Nephron progenitor cell (in vitro differentiated cells): ENCODE measurements at regions not wholly inside any gene's neighbourhood (a gene's known extent, or its start where the extent isn't known, plus 50 kb on each side); places are given as distances from the start of the nearest gene placed in this dataset.
"Not testable (repeated sequence)": the region's sequence is repeated elsewhere in the genome, so short reads cannot be mapped to it uniquely, and the experiment has no call there.

Source experiments
- DNase-seq: peaks from one replicate; pipeline ENCODE4 v3.0.0; 2021
- H3K27ac Mint-ChIP-seq: 2 replicates; pipeline ENCODE4 v1.8.0; 2021; ENCODE audit warnings: mild to moderate bottlenecking, moderate library complexity, mixed read lengths
- H3K27me3 Mint-ChIP-seq: 2 replicates; pipeline ENCODE4 v1.8.0; 2021; ENCODE audit warnings: mild to moderate bottlenecking, low read depth, mixed read lengths; ENCODE audit not compliant: poor library complexity
- H3K36me3 Mint-ChIP-seq: 2 replicates; pipeline ENCODE4 v1.8.0; 2021; ENCODE audit warnings: low read depth, mixed read lengths
- H3K4me1 Mint-ChIP-seq: 2 replicates; pipeline ENCODE4 v1.8.0; 2021; ENCODE audit warnings: mixed read lengths
- H3K4me3 Mint-ChIP-seq: 2 replicates; pipeline ENCODE4 v1.8.0; 2021; ENCODE audit warnings: mild to moderate bottlenecking, moderate library complexity, mixed read lengths
- H3K9me3 Mint-ChIP-seq: 2 replicates; pipeline ENCODE4 v1.8.0; 2021; ENCODE audit warnings: mild to moderate bottlenecking, moderate library complexity, mixed read lengths
- TF ChIP-seq, protein P1 (sequence below): fragments of 200-600 bp; sonication (generic); IDR thresholded peaks from 2 replicates; pipeline ENCODE4 v1.5.0; 2021; ENCODE audit warnings: antibody characterized with exemption

DNA sequence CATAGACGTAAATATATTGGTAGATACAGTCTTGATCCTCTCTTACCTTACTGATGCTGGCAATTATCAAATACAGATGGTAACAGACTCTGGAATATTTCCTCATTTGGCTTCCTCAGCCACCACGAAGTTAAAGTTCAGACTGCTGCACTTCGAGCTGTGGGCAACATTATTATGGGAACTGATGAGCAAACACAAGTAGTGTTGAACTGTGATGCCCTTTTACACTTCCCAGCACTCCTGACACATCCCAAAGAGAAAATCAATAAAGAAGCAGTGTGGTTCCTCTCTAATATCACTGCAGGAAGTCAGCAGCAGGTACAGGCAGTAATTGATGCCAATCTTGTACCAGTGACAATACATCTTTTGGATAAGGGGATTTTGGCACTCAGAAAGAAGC lies 162.7 kb upstream of the NT5E start:
- TF ChIP-seq, protein P1, sequence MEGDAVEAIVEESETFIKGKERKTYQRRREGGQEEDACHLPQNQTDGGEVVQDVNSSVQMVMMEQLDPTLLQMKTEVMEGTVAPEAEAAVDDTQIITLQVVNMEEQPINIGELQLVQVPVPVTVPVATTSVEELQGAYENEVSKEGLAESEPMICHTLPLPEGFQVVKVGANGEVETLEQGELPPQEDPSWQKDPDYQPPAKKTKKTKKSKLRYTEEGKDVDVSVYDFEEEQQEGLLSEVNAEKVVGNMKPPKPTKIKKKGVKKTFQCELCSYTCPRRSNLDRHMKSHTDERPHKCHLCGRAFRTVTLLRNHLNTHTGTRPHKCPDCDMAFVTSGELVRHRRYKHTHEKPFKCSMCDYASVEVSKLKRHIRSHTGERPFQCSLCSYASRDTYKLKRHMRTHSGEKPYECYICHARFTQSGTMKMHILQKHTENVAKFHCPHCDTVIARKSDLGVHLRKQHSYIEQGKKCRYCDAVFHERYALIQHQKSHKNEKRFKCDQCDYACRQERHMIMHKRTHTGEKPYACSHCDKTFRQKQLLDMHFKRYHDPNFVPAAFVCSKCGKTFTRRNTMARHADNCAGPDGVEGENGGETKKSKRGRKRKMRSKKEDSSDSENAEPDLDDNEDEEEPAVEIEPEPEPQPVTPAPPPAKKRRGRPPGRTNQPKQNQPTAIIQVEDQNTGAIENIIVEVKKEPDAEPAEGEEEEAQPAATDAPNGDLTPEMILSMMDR: no peak
- Mint-ChIP-seq H3K9me3 (peaks cover 14% of the 10 kb centered on the region), H3K36me3 (no peaks in the 10 kb centered on the region), H3K27ac (no peak overlapping the region), H3K4me3 (no peak overlapping the region), H3K27me3 (peaks cover 4% of the 10 kb centered on the region), H3K4me1 (no peaks in the 10 kb centered on the region)
- DNase-seq: no peak

DNA sequence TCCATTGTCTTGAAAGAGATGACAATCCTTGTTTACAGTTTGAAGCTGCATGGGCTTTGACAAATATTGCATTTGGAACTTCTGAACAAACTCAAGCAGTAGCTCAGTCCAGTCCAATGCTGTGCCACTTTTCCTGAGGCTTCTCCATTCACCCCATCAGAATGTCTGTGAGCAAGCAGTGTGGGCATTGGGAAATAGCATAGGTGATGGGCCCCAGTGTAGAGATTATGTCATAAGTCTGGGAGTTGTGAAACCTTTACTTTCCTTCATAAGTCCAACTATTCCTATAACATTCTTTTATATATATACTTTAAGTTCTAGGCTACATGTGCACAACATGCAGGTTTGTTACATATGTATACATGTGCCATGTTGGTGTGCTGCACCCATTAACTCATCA lies 163.4 kb upstream of the NT5E start:
- not testable (repeated sequence) for H3K4me3 Mint-ChIP-seq, DNase-seq, H3K36me3 Mint-ChIP-seq, H3K27ac Mint-ChIP-seq, H3K27me3 Mint-ChIP-seq, H3K4me1 Mint-ChIP-seq
- H3K9me3 Mint-ChIP-seq: peaks cover 14% of the 10 kb centered on the region

DNA sequence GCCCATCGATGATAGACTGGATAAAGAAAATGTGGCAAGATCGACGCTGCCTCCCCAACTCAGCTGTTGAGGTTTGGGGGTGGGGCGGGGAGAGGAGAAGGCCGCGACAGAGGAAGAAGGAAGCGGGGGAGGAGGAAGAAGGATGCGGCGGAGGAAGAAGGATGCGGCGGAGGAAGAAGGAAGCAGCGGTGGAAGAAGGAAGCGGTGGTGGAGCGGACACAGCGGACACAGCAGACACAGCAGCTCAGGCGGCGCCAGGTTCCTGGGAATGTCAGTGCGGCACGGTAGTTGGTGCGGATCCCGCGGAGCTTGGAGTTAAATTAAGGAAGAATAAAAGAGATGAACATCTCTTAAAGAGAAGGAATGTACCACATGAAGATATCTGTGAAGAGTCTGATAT lies 163.9 kb upstream of the NT5E start:
- no peak overlapping the region for H3K4me3 Mint-ChIP-seq
- DNase-seq: no peak
- H3K9me3 Mint-ChIP-seq: peaks cover 14% of the 10 kb centered on the region
- no peaks in the 10 kb centered on the region for H3K36me3 Mint-ChIP-seq
- no peaks in the 10 kb centered on the region for H3K4me1 Mint-ChIP-seq
- H3K27ac Mint-ChIP-seq: no peak overlapping the region
- peaks cover 4% of the 10 kb centered on the region for H3K27me3 Mint-ChIP-seq
- TF ChIP-seq, protein P1: no peak

DNA sequence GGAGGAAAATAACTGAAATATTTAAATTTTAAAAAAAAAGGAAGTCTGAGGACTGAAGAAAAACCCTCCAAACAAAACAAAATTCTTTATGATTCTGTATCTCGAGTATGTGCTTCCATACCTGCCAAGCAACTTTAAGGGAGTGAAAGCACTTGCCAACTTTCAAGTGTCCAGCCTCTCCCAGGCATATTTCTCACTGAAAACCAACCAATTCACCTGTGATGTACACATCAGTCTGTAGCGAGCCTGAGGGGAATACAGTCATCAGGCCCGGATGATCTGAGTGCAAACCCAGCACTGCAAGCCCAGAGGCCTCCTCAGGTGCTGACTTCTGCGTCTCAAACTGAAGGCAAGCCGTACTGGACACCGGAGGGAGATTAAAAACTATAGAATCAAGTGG lies 164.8 kb upstream of the NT5E start:
- Mint-ChIP-seq H3K4me3 (no peak overlapping the region), H3K27ac (no peak overlapping the region), H3K27me3 (peaks cover 4% of the 10 kb centered on the region), H3K4me1 (no peaks in the 10 kb centered on the region), H3K9me3 (peaks cover 9% of the 10 kb centered on the region), H3K36me3 (no peaks in the 10 kb centered on the region)
- no peak for DNase-seq
- TF ChIP-seq, protein P1: no peak

DNA sequence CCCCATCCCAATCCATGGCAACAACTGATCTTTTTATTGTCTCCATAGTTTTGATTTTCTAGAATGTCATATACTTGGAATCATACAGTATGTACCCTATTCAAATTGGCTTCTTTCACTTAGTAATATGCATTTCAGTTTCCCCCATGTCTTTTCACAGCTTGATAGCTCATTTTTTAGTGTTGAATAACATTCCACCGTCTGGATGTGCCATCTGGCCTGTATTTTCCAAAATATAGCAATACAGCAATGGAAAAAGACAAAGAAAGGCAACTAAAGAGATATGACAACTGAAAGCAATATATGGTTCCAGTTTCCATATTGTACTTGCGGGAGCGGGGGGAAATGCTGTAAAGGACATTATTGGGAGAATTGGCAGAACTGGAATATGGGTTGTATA lies 166.4 kb upstream of the NT5E start:
- Mint-ChIP-seq H3K9me3 (peaks cover 5% of the 10 kb centered on the region), H3K4me1 (no peaks in the 10 kb centered on the region), H3K27ac (no peak overlapping the region), H3K4me3 (no peak overlapping the region), H3K27me3 (peaks cover 7% of the 10 kb centered on the region), H3K36me3 (no peaks in the 10 kb centered on the region)
- no peak for DNase-seq
- TF ChIP-seq, protein P1: no peak

DNA sequence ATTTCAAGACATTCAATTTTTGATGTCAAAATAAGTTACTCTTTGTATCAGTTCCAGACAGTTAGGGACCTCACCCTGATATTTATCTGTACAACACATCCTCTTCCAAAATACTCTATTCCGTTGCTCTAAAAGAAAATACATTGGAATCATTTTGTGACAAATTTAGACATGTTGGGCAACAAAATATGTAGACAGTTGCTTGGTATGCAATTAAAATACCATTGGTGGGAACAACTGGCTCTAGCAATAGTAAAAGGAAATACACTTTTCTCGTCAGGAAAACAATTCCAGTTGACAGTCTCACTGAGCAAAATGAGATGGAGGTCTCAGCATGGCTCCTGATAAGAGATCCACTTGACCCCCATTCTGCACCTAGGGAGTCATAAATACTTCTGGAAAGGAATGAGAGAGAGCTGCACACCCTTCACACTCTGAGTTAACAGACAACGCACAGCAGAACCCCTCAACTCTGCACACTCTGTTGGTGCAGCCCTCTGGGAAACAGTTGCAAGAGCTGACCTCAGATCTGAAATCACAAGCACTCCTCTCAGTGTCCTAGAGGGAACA lies 171.3 kb upstream of the NT5E start:
- H3K36me3 Mint-ChIP-seq: no peaks in the 10 kb centered on the region
- TF ChIP-seq, protein P1: no peak
- peaks cover 4% of the 10 kb centered on the region for H3K9me3 Mint-ChIP-seq
- DNase-seq: no peak
- H3K4me1 Mint-ChIP-seq: no peaks in the 10 kb centered on the region
- peaks cover 3% of the 10 kb centered on the region for H3K27me3 Mint-ChIP-seq
- H3K4me3 Mint-ChIP-seq: no peak overlapping the region
- no peak overlapping the region for H3K27ac Mint-ChIP-seq

DNA sequence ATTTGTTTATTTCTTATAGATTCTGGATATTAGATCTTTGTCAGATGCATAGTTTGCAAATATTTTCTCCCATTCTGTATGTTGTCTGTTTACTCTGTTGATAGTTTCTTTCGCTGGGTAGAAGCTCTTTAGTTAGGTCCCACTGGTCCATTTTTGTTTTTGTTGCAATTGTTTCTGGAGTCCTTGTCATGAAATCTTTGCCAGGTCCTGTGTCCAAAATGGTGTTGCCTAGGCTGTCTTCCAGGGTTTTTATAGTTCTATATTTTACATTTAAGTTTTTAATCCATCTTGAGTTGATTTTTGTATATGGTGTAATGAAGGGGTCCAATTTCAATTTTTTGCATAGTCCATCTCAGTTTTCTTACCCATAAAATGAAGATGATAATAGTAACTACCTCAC lies 173.9 kb upstream of the NT5E start:
- not testable (repeated sequence) for H3K27ac Mint-ChIP-seq, DNase-seq, H3K9me3 Mint-ChIP-seq, H3K4me3 Mint-ChIP-seq, H3K36me3 Mint-ChIP-seq, H3K27me3 Mint-ChIP-seq
- peaks cover 11% of the 10 kb centered on the region for H3K4me1 Mint-ChIP-seq
